ENCODE measurements at regions not wholly inside any gene's neighbourhood (a gene's known extent, or its start where the extent isn't known, plus 50 kb on each side); places are given as distances from the start of the nearest gene placed in this dataset.

DNA sequence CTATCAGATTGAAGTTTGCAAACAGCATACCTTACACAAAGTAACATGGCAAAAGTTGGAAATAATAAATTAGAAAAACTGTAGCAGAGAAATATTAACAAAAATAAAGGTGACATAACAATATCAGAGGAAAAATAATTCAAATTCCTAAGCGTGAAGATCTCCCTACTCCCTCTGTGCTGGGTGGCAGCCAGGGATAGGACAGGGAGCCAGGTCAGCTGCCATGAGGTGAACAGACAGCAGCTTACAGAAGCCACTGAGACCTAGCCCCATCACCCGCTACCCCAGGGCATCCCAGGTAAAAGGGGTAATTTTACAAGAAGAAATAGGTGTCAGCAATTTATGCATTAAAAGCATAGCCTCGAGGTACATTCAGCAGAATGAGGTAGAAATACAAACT, 423.8 kb upstream of the HS6ST1 start:
- Histone ChIP-seq H3K4me2 (ENCODE audit: insufficient read depth, low read length) (no peak overlapping the region), H3K9me1 (replicated peaks; ENCODE audit: control insufficient read depth, extremely low read depth, insufficient read depth, low read length) (no peaks in the 10 kb centered on the region), H3K9me3 (replicated peaks; ENCODE audit: control insufficient read depth, insufficient read depth, low read length) (no peaks in the 10 kb centered on the region), H3K4me1 (ENCODE audit: control insufficient read depth, extremely low read depth, insufficient read depth, low read length) (no peaks in the 10 kb centered on the region), H2AFZ (ENCODE audit: low read depth, low read length) (no peak overlapping the region), H3K27ac (ENCODE audit: insufficient read depth, low read depth, low read length) (no peak overlapping the region), H4K20me1 (replicated peaks; ENCODE audit: control insufficient read depth, extremely low read depth, insufficient read depth, low read length) (no peaks in the 10 kb centered on the region), H3K9ac (replicated peaks; ENCODE audit: extremely low read depth, insufficient read depth, low read length) (no peak overlapping the region), H3K27me3 (ENCODE audit: control insufficient read depth in 2 of 2, insufficient read depth in 2 of 2, low read length in 2 of 2) (no peaks in the 10 kb centered on the region), H3K79me2 (ENCODE audit: control insufficient read depth, insufficient read depth, low read length) (no peaks in the 10 kb centered on the region), H3K4me3 (replicated peaks in 1 of 3; ENCODE audit: insufficient read depth in 1 of 3, low read depth in 1 of 3, low read length in 3 of 3) (no peak overlapping the region), H3K36me3 (ENCODE audit: control insufficient read depth in 2 of 2, extremely low read depth in 1 of 2, insufficient read depth in 2 of 2, low read length in 2 of 2) (no peaks in the 10 kb centered on the region)
- TF ChIP-seq GATA2 (IDR thresholded peaks at IDR 0.05; ENCODE audit: insufficient read depth, insufficient read length, low read depth, low read length) (no peak), POLR2AphosphoS5 (IDR thresholded peaks at IDR 0.05; ENCODE audit: insufficient read depth, low read depth, low read length) (no peak), POLR2A (IDR thresholded peaks at IDR 0.05; ENCODE audit: low read depth, low read length) (no peak), MYC (IDR thresholded peaks at IDR 0.05; ENCODE audit: low read depth, low read length) (no peak), FOS (IDR thresholded peaks at IDR 0.05; ENCODE audit: borderline replicate concordance, insufficient read depth, low read length) (no peak), EZH2 (IDR thresholded peaks at IDR 0.05; ENCODE audit: borderline replicate concordance, low read depth, low read length, severe bottlenecking) (no peak), JUN (IDR thresholded peaks at IDR 0.05; ENCODE audit: borderline replicate concordance, insufficient read depth, insufficient read length, low read depth) (no peak)
- TF ChIP-seq, protein P1, sequence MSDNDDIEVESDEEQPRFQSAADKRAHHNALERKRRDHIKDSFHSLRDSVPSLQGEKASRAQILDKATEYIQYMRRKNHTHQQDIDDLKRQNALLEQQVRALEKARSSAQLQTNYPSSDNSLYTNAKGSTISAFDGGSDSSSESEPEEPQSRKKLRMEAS (IDR thresholded peaks at IDR 0.05; ENCODE audit: insufficient read depth, insufficient read length) = no peak
- TF ChIP-seq, protein P2, sequence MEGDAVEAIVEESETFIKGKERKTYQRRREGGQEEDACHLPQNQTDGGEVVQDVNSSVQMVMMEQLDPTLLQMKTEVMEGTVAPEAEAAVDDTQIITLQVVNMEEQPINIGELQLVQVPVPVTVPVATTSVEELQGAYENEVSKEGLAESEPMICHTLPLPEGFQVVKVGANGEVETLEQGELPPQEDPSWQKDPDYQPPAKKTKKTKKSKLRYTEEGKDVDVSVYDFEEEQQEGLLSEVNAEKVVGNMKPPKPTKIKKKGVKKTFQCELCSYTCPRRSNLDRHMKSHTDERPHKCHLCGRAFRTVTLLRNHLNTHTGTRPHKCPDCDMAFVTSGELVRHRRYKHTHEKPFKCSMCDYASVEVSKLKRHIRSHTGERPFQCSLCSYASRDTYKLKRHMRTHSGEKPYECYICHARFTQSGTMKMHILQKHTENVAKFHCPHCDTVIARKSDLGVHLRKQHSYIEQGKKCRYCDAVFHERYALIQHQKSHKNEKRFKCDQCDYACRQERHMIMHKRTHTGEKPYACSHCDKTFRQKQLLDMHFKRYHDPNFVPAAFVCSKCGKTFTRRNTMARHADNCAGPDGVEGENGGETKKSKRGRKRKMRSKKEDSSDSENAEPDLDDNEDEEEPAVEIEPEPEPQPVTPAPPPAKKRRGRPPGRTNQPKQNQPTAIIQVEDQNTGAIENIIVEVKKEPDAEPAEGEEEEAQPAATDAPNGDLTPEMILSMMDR (IDR thresholded peaks at IDR 0.05; ENCODE audit: extremely low read depth in 1 of 2, insufficient read depth in 1 of 2, low read depth in 1 of 2, low read length in 2 of 2) = no peak
- BruUV-seq (replicated peaks) = no TSS peak
- intact Hi-C loops (cut with micrococcal nuclease) (no loop called here), dilution Hi-C loops (cut with MboI; ENCODE audit: extremely low pct_ligation_motif_present, low sequenced_read_pairs) (no loop called here)
- ChIA-PET CTCF (no interaction called here), POLR2A (no interaction called here)
- DNase-seq (ENCODE audit: low read depth, low spot score) (no peak), FAIRE-seq (no peak)
